Skeletal muscle satellite cell (primary cell): ENCODE measurements at regions not wholly inside any gene's neighbourhood (a gene's known extent, or its start where the extent isn't known, plus 50 kb on each side); places are given as distances from the start of the nearest gene placed in this dataset.
A peak's percentile ranks its signal among the peaks of the same experiment; 100 is the strongest.
"Not testable (repeated sequence)": the region's sequence is repeated elsewhere in the genome, so short reads cannot be mapped to it uniquely, and the experiment has no call there.

ENCODE experiments used
- H3K27me3 ChIP-seq: 2 replicates; pipeline ENCODE4 v1.7.0; 2013; ENCODE audit warnings: low read length; ENCODE audit not compliant: control insufficient read depth, insufficient read depth
- H3K36me3 ChIP-seq: 2 replicates; pipeline ENCODE4 v1.7.0; 2013; ENCODE audit warnings: mild to moderate bottlenecking, control low read depth, low read length; ENCODE audit not compliant: insufficient read depth
- H3K4me1 ChIP-seq: 2 replicates; pipeline ENCODE4 v1.7.0; 2013; ENCODE audit warnings: low read length; ENCODE audit not compliant: control insufficient read depth, insufficient read depth
- H3K4me2 ChIP-seq: 2 replicates; pipeline ENCODE4 v1.7.0; 2013; ENCODE audit warnings: mild to moderate bottlenecking, low read length
- H3K4me3 ChIP-seq: 2 replicates; pipeline ENCODE4 v1.7.0; 2013; ENCODE audit warnings: low read length
- H3K9ac ChIP-seq: 2 replicates; pipeline ENCODE4 v1.7.0; 2013; ENCODE audit warnings: mild to moderate bottlenecking, low read depth, low read length, moderate library complexity
- H3K9me3 ChIP-seq: replicated peaks from 2 replicates; pipeline ENCODE4 v1.7.0; 2013; ENCODE audit warnings: mild to moderate bottlenecking, control low read depth, low read length

DNA sequence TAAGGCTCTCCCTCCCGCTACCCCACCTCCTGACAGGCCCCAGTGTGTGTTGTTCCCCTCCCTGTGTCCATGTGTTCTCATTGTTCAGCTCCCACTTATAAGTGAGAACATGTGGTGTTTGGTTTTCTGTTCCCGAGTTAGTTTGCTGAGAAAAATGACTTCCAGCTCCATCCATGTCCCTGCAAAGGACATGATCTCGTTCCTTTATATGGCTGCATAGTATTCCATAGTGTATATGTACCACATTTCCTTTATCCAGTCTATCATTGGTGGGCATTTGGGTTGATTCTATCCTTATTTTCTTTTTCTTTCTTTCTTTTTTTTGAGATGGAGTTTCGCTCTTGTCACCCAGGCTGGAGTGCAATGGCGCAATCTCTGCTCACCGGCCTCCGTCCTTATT, 57.8 kb upstream of the RASSF3 start:
- H3K4me3 ChIP-seq, H3K4me1 ChIP-seq, H3K9ac ChIP-seq, H3K36me3 ChIP-seq, H3K4me2 ChIP-seq, H3K9me3 ChIP-seq: not testable (repeated sequence)
- peaks cover 32% of the 10 kb centered on the region for H3K27me3 ChIP-seq

- H3K9me3 ChIP-seq, H3K9ac ChIP-seq, H3K4me1 ChIP-seq, H3K4me2 ChIP-seq, H3K36me3 ChIP-seq, H3K4me3 ChIP-seq: not testable (repeated sequence)
- peaks cover 42% of the 10 kb centered on the region for H3K27me3 ChIP-seq
These were observed 56.6 kb upstream of the RASSF3 start for GRCh38 chr12:64553689-64554088.

- peaks cover 10% of the 10 kb centered on the region for H3K4me1 ChIP-seq
- no peaks in the 10 kb centered on the region for H3K9me3 ChIP-seq
- H3K4me3 ChIP-seq: no peak overlapping the region
- no peak overlapping the region for H3K9ac ChIP-seq
- H3K36me3 ChIP-seq: no peaks in the 10 kb centered on the region
- peaks cover 42% of the 10 kb centered on the region for H3K27me3 ChIP-seq
- H3K4me2 ChIP-seq: no peak overlapping the region
These were observed 54.1 kb upstream of the RASSF3 start for GRCh38 chr12:64556231-64556630.

DNA sequence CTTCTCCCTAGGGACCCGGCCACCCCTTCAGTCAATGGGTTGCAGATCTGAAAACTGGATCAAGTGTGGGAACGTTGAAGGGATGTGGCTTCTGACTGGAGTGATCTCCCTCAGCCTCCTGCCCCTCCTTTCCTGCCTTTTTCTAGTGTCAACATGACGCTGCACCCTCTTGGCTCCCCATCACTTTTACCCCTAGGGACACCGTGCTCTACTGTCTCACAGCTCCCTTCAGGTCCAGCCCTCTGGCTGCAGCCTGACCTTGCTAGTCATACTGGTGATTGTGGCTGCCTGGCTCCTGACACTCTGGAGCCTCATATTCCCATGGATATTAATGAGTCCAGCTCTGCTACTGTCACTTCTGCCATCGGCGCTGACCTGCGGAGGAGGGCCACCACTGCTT, 51.5 kb upstream of the RASSF3 start:
- Histone ChIP-seq H3K27me3 (peaks cover 32% of the 10 kb centered on the region), H3K4me1 (peaks cover 15% of the 10 kb centered on the region), H3K36me3 (no peaks in the 10 kb centered on the region), H3K4me2 (no peak overlapping the region), H3K4me3 (no peak overlapping the region), H3K9ac (no peak overlapping the region), H3K9me3 (no peaks in the 10 kb centered on the region)

DNA sequence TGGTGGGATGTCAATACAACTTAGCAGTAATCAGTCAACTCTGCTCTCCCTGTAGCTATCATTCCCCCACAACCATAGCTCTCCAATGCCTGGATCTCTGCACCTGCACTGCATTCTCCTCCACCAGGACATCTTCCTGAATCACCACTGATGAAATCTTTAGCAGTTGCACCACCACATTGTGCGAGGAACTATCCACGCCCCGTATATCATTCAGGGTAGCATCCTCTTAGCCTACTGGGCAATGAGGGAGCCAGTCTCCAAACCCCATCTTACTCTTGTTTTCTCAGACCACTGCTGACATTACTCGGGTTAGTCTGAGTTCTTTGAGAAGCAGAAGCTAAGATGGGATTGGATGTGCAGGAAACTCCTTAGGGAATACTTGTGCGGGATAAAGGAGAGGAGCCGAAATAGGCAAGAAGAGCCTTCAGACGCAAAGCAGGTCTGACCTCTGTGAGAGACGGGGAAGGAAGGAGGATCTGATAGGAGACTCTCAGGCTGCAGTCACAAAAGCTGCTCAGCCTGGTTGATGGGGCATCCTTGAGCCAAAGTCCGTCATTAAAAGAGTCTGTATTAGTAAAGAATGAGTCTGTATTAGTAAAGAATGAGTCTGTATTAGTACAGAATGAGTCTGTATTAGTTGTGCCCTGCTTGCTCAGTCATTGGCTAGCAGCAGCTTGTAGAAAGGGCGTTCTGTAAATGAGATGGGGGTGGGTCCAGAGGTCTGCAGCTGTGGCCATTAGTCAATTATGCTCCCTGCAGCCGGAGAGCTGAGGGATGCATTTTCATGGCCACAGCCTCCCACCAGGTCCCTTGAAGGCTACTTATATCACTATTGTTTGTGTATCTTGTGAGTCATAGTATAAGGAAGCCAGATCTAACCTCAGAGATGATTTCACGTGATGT, 49.6 kb upstream of the RASSF3 start:
- Histone ChIP-seq H3K4me2 (peak overlapping the region; percentile 66), H3K4me3 (peak overlapping the region; percentile 14), H3K36me3 (no peaks in the 10 kb centered on the region), H3K4me1 (peaks cover 15% of the 10 kb centered on the region), H3K9me3 (no peaks in the 10 kb centered on the region), H3K27me3 (peaks cover 31% of the 10 kb centered on the region), H3K9ac (no peak overlapping the region)
